Karpas-422 (cell line): ENCODE measurements at regions not wholly inside any gene's neighbourhood (a gene's known extent, or its start where the extent isn't known, plus 50 kb on each side); places are given as distances from the start of the nearest gene placed in this dataset.

Source experiments
- DNase-seq: peaks from one replicate; pipeline ENCODE4 v3.0.0-alpha.2; 2015
- H2AFZ ChIP-seq: fragments of 200-600 bp; sonication (generic); 2 replicates; pipeline ENCODE4 v1.6.1; 2014; ENCODE audit warnings: antibody characterized with exemption, low read length, mixed read lengths
- H3K27ac ChIP-seq: fragments of 200-600 bp; sonication (generic); 2 replicates; pipeline ENCODE4 v1.5.1; 2014; ENCODE audit warnings: mild to moderate bottlenecking, low read length, moderate library complexity
- H3K27me3 ChIP-seq: fragments of 200-600 bp; sonication (generic); 2 replicates; pipeline ENCODE4 v1.6.1; 2014; ENCODE audit warnings: low read length, mixed read lengths
- H3K36me3 ChIP-seq: fragments of 200-600 bp; sonication (generic); 2 replicates; pipeline ENCODE4 v1.6.1; 2014; ENCODE audit warnings: low read length, mixed read lengths; ENCODE audit not compliant: insufficient read depth
- H3K4me1 ChIP-seq: fragments of 200-600 bp; sonication (generic); 2 replicates; pipeline ENCODE4 v1.6.1; 2014; ENCODE audit warnings: mild to moderate bottlenecking, low read length, mixed read lengths
- H3K4me2 ChIP-seq: fragments of 200-600 bp; sonication (generic); 2 replicates; pipeline ENCODE4 v1.6.1; 2014; ENCODE audit warnings: low read length, low read depth, mild to moderate bottlenecking; ENCODE audit not compliant: poor library complexity, severe bottlenecking
- H3K4me3 ChIP-seq: fragments of 200-600 bp; sonication (generic); 2 replicates; pipeline ENCODE4 v1.5.1; 2014; ENCODE audit warnings: mild to moderate bottlenecking, antibody characterized with exemption, low read length, mixed read lengths
- H3K79me2 ChIP-seq: fragments of 200-600 bp; sonication (generic); 2 replicates; pipeline ENCODE4 v1.6.1; 2014; ENCODE audit warnings: mild to moderate bottlenecking, low read length, mixed read lengths
- H3K9ac ChIP-seq: fragments of 200-600 bp; sonication (generic); 2 replicates; pipeline ENCODE4 v1.6.0; 2014; ENCODE audit warnings: low read length
- H3K9me2 ChIP-seq: fragments of 200-600 bp; sonication (generic), shearing (Covaris generic); replicated peaks from 2 replicates; pipeline ENCODE4 v1.6.0; 2014; ENCODE audit warnings: mild to moderate bottlenecking, low read length, moderate library complexity; ENCODE audit not compliant: insufficient read depth
- H3K9me3 ChIP-seq: fragments of 300-700, 200-600 bp; sonication (generic); 2 replicates; pipeline ENCODE4 v1.6.1; 2014; ENCODE audit warnings: low read length, mixed read lengths
- H4K20me1 ChIP-seq: fragments of 200-600 bp; sonication (generic); 2 replicates; pipeline ENCODE4 v1.6.1; 2014; ENCODE audit warnings: mild to moderate bottlenecking, antibody characterized with exemption, low read length, low read depth; ENCODE audit not compliant: insufficient read depth

GRCh38 chr6:102798636-102799035, 1405.1 kb downstream of the GRIK2 start:
- Histone ChIP-seq H3K9me3 (no peaks in the 10 kb centered on the region), H3K27me3 (no peaks in the 10 kb centered on the region), H3K9ac (no peak overlapping the region), H3K4me2 (no peak overlapping the region), H2AFZ (no peak overlapping the region), H3K4me1 (no peaks in the 10 kb centered on the region), H3K79me2 (no peaks in the 10 kb centered on the region), H3K36me3 (no peaks in the 10 kb centered on the region), H3K9me2 (no peaks in the 10 kb centered on the region), H4K20me1 (no peaks in the 10 kb centered on the region), H3K4me3 (no peak overlapping the region), H3K27ac (no peak overlapping the region)
- DNase-seq, result no peak

- Histone ChIP-seq H3K9ac (no peak overlapping the region), H2AFZ (no peak overlapping the region), H3K27me3 (no peaks in the 10 kb centered on the region), H4K20me1 (no peaks in the 10 kb centered on the region), H3K4me2 (no peak overlapping the region), H3K4me3 (no peak overlapping the region), H3K79me2 (no peaks in the 10 kb centered on the region), H3K36me3 (no peaks in the 10 kb centered on the region), H3K9me2 (no peaks in the 10 kb centered on the region), H3K4me1 (no peaks in the 10 kb centered on the region), H3K9me3 (no peaks in the 10 kb centered on the region), H3K27ac (no peak overlapping the region)
- no peak for DNase-seq
Observed at GRCh38 chr6:102793752-102794151, 1400.2 kb downstream of the GRIK2 start.

GRCh38 chr6:102774326-102774725, 1380.8 kb downstream of the GRIK2 start:
- Histone ChIP-seq H3K4me1 (no peaks in the 10 kb centered on the region), H3K27ac (no peak overlapping the region), H3K4me2 (no peak overlapping the region), H4K20me1 (no peaks in the 10 kb centered on the region), H3K4me3 (no peak overlapping the region), H3K9me2 (no peaks in the 10 kb centered on the region), H3K9ac (no peak overlapping the region), H3K27me3 (no peaks in the 10 kb centered on the region), H2AFZ (no peak overlapping the region), H3K9me3 (no peaks in the 10 kb centered on the region), H3K79me2 (no peaks in the 10 kb centered on the region), H3K36me3 (no peaks in the 10 kb centered on the region)
- DNase-seq, result no peak

GRCh38 chr6:102773636-102774035, 1380.1 kb downstream of the GRIK2 start:
- Histone ChIP-seq H3K9ac (no peak overlapping the region), H3K27ac (no peak overlapping the region), H3K4me3 (no peak overlapping the region), H3K27me3 (no peaks in the 10 kb centered on the region), H3K36me3 (no peaks in the 10 kb centered on the region), H3K9me2 (no peaks in the 10 kb centered on the region), H3K4me1 (no peaks in the 10 kb centered on the region), H2AFZ (no peak overlapping the region), H3K4me2 (no peak overlapping the region), H3K79me2 (no peaks in the 10 kb centered on the region), H4K20me1 (no peaks in the 10 kb centered on the region), H3K9me3 (no peaks in the 10 kb centered on the region)
- no peak for DNase-seq

- H4K20me1 ChIP-seq, result no peaks in the 10 kb centered on the region
- H3K27me3 ChIP-seq, result no peaks in the 10 kb centered on the region
- no peak overlapping the region for H2AFZ ChIP-seq
- H3K4me1 ChIP-seq, result no peaks in the 10 kb centered on the region
- H3K36me3 ChIP-seq, result no peaks in the 10 kb centered on the region
- no peak overlapping the region for H3K4me2 ChIP-seq
- no peak overlapping the region for H3K27ac ChIP-seq
- H3K9me3 ChIP-seq, result no peaks in the 10 kb centered on the region
- H3K9me2 ChIP-seq, result no peaks in the 10 kb centered on the region
- no peak overlapping the region for H3K9ac ChIP-seq
- no peaks in the 10 kb centered on the region for H3K79me2 ChIP-seq
- no peak for DNase-seq
- no peak overlapping the region for H3K4me3 ChIP-seq
Observed at GRCh38 chr6:102766963-102767362, 1373.5 kb downstream of the GRIK2 start.

GRCh38 chr6:102764317-102764716, 1370.8 kb downstream of the GRIK2 start:
- H2AFZ ChIP-seq, result no peak overlapping the region
- no peak overlapping the region for H3K27ac ChIP-seq
- H3K9me3 ChIP-seq, result no peaks in the 10 kb centered on the region
- H3K27me3 ChIP-seq, result no peaks in the 10 kb centered on the region
- H3K4me3 ChIP-seq, result no peak overlapping the region
- H3K36me3 ChIP-seq, result no peaks in the 10 kb centered on the region
- H4K20me1 ChIP-seq, result no peaks in the 10 kb centered on the region
- no peak for DNase-seq
- no peaks in the 10 kb centered on the region for H3K9me2 ChIP-seq
- no peak overlapping the region for H3K9ac ChIP-seq
- no peak overlapping the region for H3K4me2 ChIP-seq
- no peaks in the 10 kb centered on the region for H3K4me1 ChIP-seq
- no peaks in the 10 kb centered on the region for H3K79me2 ChIP-seq

- H3K27ac ChIP-seq, result no peak overlapping the region
- H2AFZ ChIP-seq, result no peak overlapping the region
- no peaks in the 10 kb centered on the region for H3K9me3 ChIP-seq
- H3K9me2 ChIP-seq, result no peaks in the 10 kb centered on the region
- no peaks in the 10 kb centered on the region for H4K20me1 ChIP-seq
- no peak overlapping the region for H3K4me2 ChIP-seq
- no peak for DNase-seq
- H3K9ac ChIP-seq, result no peak overlapping the region
- H3K79me2 ChIP-seq, result no peaks in the 10 kb centered on the region
- no peaks in the 10 kb centered on the region for H3K27me3 ChIP-seq
- H3K4me1 ChIP-seq, result no peaks in the 10 kb centered on the region
- H3K4me3 ChIP-seq, result no peak overlapping the region
- no peaks in the 10 kb centered on the region for H3K36me3 ChIP-seq
Observed at GRCh38 chr6:102763891-102764290, 1370.4 kb downstream of the GRIK2 start.

- H3K9me2 ChIP-seq, result no peaks in the 10 kb centered on the region
- H3K9me3 ChIP-seq, result no peaks in the 10 kb centered on the region
- H3K79me2 ChIP-seq, result no peaks in the 10 kb centered on the region
- H3K4me1 ChIP-seq, result no peaks in the 10 kb centered on the region
- H3K4me3 ChIP-seq, result no peak overlapping the region
- no peak overlapping the region for H3K27ac ChIP-seq
- H4K20me1 ChIP-seq, result no peaks in the 10 kb centered on the region
- H2AFZ ChIP-seq, result no peak overlapping the region
- H3K27me3 ChIP-seq, result no peaks in the 10 kb centered on the region
- no peak for DNase-seq
- H3K9ac ChIP-seq, result no peak overlapping the region
- no peaks in the 10 kb centered on the region for H3K36me3 ChIP-seq
- no peak overlapping the region for H3K4me2 ChIP-seq
Observed at GRCh38 chr6:102761872-102762271, 1368.4 kb downstream of the GRIK2 start.

GRCh38 chr6:102759415-102759814, 1365.9 kb downstream of the GRIK2 start:
- Histone ChIP-seq H3K27me3 (no peaks in the 10 kb centered on the region), H3K9ac (no peak overlapping the region), H3K9me3 (no peaks in the 10 kb centered on the region), H3K27ac (no peak overlapping the region), H3K4me2 (no peak overlapping the region), H3K9me2 (no peaks in the 10 kb centered on the region), H3K4me1 (no peaks in the 10 kb centered on the region), H3K36me3 (no peaks in the 10 kb centered on the region), H3K4me3 (no peak overlapping the region), H2AFZ (no peak overlapping the region), H4K20me1 (no peaks in the 10 kb centered on the region), H3K79me2 (no peaks in the 10 kb centered on the region)
- DNase-seq, result no peak
